NCI-H524 (cell line): ENCODE measurements at regions not wholly inside any gene's neighbourhood (a gene's known extent, or its start where the extent isn't known, plus 50 kb on each side); places are given as distances from the start of the nearest gene placed in this dataset.

Experiments
- DNase-seq, 2 experiments: peaks; one replicate each; lab custom pipeline; 2025; lab: John Stamatoyannopoulos, UW

- DNase-seq = no peak
Observed at GRCh38 chr5:35364350-35364749, 134.1 kb upstream of the PRLR start.

DNA sequence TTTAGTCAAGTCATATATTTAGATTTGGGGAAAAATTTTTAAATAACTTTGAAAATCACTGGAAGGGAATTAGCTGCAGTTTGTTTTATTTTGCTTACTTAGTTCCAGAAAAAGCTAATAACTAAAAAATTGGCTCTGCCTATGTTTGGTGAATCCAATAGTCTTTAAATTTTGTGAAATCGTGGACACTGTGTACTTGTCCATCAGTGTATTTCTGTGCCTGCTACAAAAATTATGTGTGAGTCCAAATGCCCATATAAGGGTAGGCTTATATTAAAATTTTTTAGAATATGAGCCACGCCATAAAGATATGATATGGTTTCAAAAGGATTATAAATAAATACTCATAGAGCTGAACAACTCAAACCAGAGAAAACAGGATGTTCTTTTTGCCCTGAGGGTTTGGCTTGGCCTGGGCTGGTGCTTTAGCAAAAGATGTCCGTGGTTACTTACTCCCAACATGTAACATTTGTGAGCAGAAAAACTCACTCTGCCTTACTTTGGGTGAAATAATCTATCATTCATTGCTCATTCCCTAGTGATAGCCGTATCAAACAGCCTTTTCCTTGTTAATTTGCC, 133.2 kb upstream of the PRLR start:
- no peak for DNase-seq

DNA sequence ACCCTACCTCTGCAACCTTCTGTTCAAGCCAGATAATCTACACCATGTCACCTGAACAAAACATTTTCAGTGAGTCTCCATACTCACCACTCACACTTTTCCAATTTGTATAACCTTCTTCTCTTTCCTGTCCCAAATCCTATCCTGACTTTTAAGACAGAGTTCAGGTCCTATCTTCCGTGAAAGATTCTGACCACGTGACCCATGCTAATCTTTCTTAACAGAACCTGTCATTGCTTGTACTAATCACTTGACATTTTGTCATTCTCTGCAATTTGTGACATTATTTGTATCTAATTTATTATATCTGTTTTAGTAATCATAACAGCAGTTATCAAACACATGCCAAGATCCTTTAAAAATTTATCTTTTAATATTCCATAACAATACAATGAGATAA, 132.5 kb upstream of the PRLR start:
- DNase-seq = no peak

DNA sequence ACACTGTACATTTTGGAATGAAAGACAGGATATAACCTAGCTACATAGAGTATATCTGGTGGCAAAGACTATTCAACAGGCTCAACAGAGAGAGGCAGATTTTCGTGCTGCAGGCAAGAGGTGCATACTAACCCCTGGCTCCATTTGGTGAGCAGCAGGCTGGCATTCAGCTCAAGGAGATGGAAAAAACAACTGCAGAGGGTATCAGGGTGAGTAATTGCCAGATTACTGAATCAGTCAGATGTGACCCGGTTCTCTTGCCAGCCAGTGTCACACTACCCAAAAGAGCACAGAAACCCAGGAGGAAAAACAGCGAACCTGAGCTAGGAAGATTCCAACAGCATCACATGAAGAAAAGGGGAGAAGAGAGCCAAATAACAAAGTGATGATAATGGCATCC, 130.4 kb upstream of the PRLR start:
- DNase-seq = peak; percentile 43 to 75

GRCh38 chr5:35359859-35360258, 129.6 kb upstream of the PRLR start:
- DNase-seq = peak; percentile 36 to 68

GRCh38 chr5:35357973-35358372, 127.7 kb upstream of the PRLR start:
- DNase-seq = no peak

- no peak for DNase-seq
Observed at GRCh38 chr5:35356725-35357124, 126.4 kb upstream of the PRLR start.

- DNase-seq = no peak
Observed at GRCh38 chr5:35354751-35355150, 124.5 kb upstream of the PRLR start.

DNA sequence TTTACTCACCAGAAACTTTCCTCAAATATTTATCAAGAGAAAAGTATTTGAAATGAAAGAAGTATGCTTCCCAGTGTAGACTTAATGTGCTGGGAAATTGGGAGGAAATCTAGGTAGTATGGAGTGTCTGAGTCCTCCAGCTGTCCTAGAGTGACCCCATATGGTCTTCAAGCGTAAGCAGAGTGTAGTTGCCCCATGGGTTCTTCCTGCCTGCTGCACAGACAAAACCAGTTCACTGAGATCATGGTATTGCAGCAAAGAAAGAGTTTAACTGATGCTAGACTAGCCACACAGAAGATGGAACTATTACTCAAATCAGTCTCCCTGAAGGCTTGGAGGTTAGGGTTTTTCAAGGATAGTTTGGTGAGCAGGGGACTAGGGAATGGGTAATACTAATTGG, 114.9 kb upstream of the PRLR start:
- DNase-seq = no peak

DNA sequence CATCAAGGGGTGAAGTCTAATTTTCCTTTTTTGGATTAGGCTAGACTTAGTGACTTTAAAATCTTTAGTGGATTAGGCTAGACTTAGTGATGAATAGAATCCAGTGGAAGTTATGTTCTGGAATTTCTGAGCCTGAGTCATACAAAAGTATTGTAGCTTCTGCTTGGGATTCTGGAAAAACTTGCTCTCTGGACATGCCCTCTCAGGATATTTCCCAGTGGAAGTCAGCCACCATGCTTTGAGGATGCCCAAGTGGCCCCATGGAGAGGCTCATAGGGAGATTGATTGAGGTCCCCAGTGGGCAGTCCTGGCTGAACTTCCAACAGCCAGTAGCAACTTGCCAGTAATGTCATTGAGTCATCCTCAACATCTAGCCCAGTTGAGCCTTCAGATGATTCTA, 112.4 kb upstream of the PRLR start:
- no peak for DNase-seq

GRCh38 chr5:35341189-35341588, 110.9 kb upstream of the PRLR start:
- DNase-seq = no peak

GRCh38 chr5:35339616-35340100, 109.4 kb upstream of the PRLR start:
- no peak for DNase-seq

DNA sequence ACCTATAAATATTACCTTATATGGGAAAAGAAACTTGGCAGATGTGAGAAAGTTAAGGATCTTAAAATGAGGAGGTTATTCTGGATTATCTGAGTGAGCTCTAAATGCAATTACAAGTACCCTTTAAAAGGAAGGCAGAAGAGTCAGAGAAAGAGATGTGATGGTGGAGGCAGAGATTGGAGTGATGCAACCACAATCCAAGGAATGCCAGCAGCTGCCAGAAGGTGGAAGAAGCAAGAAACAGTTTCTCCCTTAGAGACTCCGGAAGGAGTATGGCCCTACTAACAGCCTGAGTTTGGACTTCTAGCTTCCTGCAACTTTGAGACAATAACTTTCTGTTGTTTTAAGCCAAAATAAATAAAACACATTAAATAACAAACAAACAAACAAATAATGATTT, 108.7 kb upstream of the PRLR start:
- no peak for DNase-seq

GRCh38 chr5:35338157-35338453, 107.8 kb upstream of the PRLR start:
- DNase-seq = no peak

- DNase-seq = no peak
Observed at GRCh38 chr5:35337340-35338156, 107.3 kb upstream of the PRLR start.

- DNase-seq = no peak
Observed at GRCh38 chr5:35336230-35336629, 105.9 kb upstream of the PRLR start.

DNA sequence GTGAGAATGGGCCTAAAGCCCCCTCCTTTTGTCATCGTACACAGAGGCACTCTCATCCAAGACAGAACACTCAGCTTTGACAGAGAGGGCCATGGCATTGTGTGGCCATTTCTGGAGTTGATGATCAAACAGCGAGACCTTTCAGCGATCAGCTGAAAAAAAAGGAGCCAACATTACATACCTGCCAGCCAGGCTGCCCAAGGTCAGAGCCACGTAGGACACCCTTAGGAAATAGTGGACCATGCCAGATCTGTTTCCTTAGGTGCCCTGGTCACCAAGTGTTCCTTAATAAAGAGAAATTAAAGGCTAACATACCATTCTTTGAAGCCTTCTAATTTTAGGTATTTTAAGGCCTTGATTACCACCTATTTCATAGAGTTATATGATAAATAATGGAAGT, 105.5 kb upstream of the PRLR start:
- DNase-seq = no peak

GRCh38 chr5:35333366-35333765, 103.1 kb upstream of the PRLR start:
- no peak for DNase-seq

DNA sequence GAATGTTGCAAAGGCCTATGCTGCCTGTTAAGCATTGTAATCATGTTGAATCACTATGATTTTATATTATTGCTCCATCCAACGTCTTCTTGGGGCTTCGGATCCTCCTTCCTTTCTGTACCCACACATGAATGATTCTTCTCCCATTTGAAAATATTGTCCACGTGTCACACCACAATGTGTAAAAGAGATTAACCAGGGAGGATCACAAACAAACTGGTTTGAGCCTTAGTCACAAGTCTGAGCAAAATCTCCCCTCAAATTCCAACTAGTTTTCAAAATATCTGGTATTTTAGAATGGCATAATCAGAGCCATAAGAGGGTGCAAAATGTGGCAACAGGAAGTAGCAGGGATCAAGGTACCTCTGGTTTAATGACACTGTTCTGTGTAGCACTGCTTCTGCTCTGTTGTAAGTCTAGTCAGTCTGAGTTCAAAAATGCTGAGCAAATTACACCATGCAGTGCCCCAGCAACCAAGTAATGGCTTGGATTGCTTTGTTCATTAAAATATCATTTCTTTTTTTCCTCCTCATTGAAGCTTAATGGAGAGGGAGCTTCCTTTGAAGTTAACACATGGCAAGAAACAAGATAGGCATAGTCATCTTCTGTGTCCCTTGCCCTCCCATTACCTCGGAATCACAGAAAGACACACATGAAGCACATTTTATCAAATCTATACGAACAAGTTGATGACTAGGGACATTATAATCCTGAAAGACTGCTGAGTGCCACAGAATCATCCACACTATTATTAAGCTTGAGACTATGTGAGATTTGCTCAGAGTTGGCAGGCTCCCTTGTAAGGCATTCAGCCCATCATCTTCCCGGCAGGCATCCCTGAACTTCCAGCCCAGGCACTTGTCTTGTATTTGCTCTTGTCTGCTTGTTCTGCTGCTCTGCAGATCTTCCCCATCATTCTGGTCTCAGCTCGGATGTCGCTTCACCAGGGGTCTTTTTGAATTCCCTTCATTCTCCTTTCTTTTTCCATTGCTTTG, 102.0 kb upstream of the PRLR start:
- DNase-seq = no peak

DNA sequence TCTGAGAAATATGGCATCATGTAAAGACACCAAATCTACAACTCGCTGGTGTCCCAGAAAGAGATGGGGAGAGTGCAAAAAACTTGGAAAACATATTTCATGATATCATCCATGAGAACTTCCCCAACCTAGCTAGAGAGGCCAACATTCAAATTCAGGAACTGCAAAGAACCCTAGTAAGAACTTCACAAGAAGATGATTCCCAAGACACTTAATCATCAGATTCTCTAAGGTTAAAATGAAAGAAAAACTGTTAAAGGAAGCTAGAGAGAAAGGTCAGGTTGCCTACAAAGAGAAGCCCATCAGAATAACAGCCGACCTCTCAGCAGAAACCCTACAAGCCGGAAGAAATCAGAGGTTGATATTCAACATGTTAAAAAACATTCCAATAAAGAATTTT, 95.5 kb upstream of the PRLR start:
- no peak for DNase-seq

DNA sequence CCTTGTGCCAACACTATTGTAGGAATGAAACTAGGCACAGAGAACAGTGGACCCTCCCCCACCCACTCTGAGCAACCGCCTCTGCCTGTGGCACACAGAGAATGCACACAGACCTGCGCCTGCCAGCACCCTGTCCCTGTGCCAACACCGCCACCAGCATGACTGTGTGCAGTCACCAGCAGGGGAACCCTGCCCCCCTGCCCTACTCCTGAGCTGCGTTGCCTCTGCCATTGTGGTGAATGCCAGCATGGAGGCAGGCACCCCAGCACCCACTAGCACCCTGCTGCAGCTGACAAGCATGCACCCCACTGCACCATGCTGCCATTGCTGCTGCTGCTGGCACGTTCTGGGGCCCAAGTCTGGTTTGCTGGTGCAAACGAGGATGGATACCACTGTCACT, 94.4 kb upstream of the PRLR start:
- DNase-seq = no peak

DNA sequence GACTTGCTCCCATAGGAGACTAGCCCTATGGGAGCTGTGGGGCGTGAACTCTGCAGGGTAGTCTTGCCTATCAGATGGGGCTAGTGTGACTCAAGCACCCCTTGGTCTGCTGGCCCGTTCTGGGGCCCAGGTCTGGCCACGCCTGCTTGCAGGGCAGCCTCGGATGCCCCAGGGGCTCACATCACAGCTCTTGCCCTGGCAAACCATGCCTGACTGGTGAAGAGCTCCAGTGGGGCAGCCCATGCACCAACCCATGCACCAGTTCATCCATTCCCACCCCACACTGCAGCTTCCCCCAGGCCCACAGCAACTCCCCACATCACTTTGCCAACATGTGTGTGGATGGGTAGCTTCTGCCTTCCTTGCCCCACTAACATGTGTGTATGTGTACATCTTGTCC, 93.9 kb upstream of the PRLR start:
- no peak for DNase-seq

DNA sequence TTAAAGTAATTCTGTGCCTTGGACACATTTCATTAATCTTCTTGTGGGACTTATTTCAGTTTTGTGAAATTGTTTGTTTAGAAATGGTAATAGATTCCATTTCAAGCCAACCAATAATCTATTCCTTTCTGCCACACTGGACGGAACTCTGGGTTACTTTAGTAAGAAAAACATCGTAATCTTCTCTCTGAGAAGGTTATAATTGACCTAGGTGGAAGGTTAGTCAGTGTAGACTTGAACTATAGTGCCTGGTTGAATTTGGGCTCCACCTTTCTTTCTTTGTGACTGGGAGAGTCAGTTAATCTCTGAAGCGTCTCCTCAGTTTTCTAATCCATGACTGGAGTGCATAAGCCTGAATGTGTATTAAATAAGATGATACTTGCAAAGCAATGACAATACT, 89.7 kb upstream of the PRLR start:
- DNase-seq = no peak
